ENCODE measurements at regions not wholly inside any gene's neighbourhood (a gene's known extent, or its start where the extent isn't known, plus 50 kb on each side); places are given as distances from the start of the nearest gene placed in this dataset.

- Histone ChIP-seq H3K36me3 (no peaks in the 10 kb centered on the region), H3K9me3 (no peaks in the 10 kb centered on the region), H3K4me3 (no peak overlapping the region), H3K27ac (peak overlapping the region; percentile 85 to 92 (median 86)), H3K27me3 (no peaks in the 10 kb centered on the region), H3K4me1 (peaks cover 55 to 57% of the 10 kb centered on the region in 2 donors)
- TF ChIP-seq CTCF (IDR thresholded peaks at IDR 0.05 in 4 of 5, conservative IDR thresholded peaks at IDR 0.05 in 1 of 5) = no peak
- no peak for TF ChIP-seq POLR2A (IDR thresholded peaks at IDR 0.05)
- intact Hi-C loops (cut with DNase I; ENCODE audit: low total_unique reads) = loop anchor here (2.0 kb wide), 1 partner anchor 20 kb away; no protein-coding TSS in a partner anchor
- no peak for DNase-seq
- ATAC-seq = no peak
- in situ Hi-C loops (cut with MboI; ENCODE audit: low sequenced_read_pairs in 4 of 4) = no loop called here
These were observed 92.9 kb upstream of the AMOTL1 start for GRCh38 chr11:94675239-94675638.

GRCh38 chr11:94675813-94676212 is 92.3 kb upstream of the AMOTL1 start:
- intact Hi-C loops (cut with DNase I; ENCODE audit: low total_unique reads) (loop anchor here (2.0 kb wide), 1 partner anchor 19 kb away; no protein-coding TSS in a partner anchor), in situ Hi-C loops (cut with MboI; ENCODE audit: low sequenced_read_pairs in 4 of 4) (no loop called here)
- Histone ChIP-seq H3K36me3 (no peaks in the 10 kb centered on the region), H3K27me3 (no peaks in the 10 kb centered on the region), H3K4me1 (peaks cover 55 to 57% of the 10 kb centered on the region in 2 donors), H3K9me3 (no peaks in the 10 kb centered on the region), H3K27ac (peak overlapping the region; percentile 85 to 92 (median 86)), H3K4me3 (no peak overlapping the region)
- TF ChIP-seq POLR2A (IDR thresholded peaks at IDR 0.05) (no peak), CTCF (IDR thresholded peaks at IDR 0.05 in 4 of 5, conservative IDR thresholded peaks at IDR 0.05 in 1 of 5) (no peak)
- no peak for ATAC-seq
- DNase-seq = no peak

DNA sequence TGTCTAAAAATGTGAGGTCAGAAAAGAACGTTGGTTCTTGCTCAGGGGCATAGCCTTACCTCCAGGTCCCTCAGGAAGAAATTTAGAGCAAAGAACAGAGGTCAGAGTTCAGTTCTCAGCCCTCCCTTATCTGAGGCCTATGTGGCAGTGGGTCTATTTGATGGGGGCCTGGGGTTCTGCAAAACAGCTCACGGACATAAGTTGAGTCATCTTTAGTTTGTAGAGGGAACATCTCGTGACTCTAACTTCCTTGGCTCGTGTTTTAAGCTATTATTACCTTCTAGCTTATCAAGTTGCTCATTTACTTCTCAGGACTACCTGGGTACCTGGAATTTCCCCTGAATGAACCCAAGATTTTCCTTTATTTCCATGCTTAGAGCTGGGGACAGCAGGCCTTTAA is 91.3 kb upstream of the AMOTL1 start:
- intact Hi-C loops (cut with DNase I; ENCODE audit: low total_unique reads) = no loop called here
- in situ Hi-C loops (cut with MboI; ENCODE audit: low sequenced_read_pairs in 4 of 4) = no loop called here
- Histone ChIP-seq H3K27me3 (no peaks in the 10 kb centered on the region), H3K9me3 (no peaks in the 10 kb centered on the region), H3K4me1 (peaks cover 52 to 53% of the 10 kb centered on the region in 2 donors), H3K27ac (peak overlapping the region in 3 of 4 donors; percentile 8 to 92 (median 12)), H3K36me3 (no peaks in the 10 kb centered on the region), H3K4me3 (no peak overlapping the region)
- DNase-seq (no peak), ATAC-seq (no peak)
- TF ChIP-seq CTCF (IDR thresholded peaks at IDR 0.05 in 4 of 5, conservative IDR thresholded peaks at IDR 0.05 in 1 of 5) (no peak), POLR2A (IDR thresholded peaks at IDR 0.05) (no peak)

GRCh38 chr11:94678236-94678635 is 89.9 kb upstream of the AMOTL1 start:
- ATAC-seq (no peak), DNase-seq (no peak)
- intact Hi-C loops (cut with DNase I; ENCODE audit: low total_unique reads) = no loop called here
- in situ Hi-C loops (cut with MboI; ENCODE audit: low sequenced_read_pairs in 4 of 4) = no loop called here
- H3K4me3 ChIP-seq = no peak overlapping the region
- H3K9me3 ChIP-seq = no peaks in the 10 kb centered on the region
- TF ChIP-seq CTCF (IDR thresholded peaks at IDR 0.05 in 4 of 5, conservative IDR thresholded peaks at IDR 0.05 in 1 of 5) (no peak), POLR2A (IDR thresholded peaks at IDR 0.05) (no peak)
- H3K36me3 ChIP-seq = no peaks in the 10 kb centered on the region
- no peaks in the 10 kb centered on the region for H3K27me3 ChIP-seq
- H3K27ac ChIP-seq = no peak overlapping the region
- peaks cover 40 to 41% of the 10 kb centered on the region in 2 donors for H3K4me1 ChIP-seq

GRCh38 chr11:94678901-94679300 is 89.3 kb upstream of the AMOTL1 start:
- no peak for DNase-seq

More at GRCh38 chr11:94678901-94679300, 89.3 kb upstream of the AMOTL1 start:
- TF ChIP-seq POLR2A (IDR thresholded peaks at IDR 0.05) = no peak
- no peak for TF ChIP-seq CTCF (IDR thresholded peaks at IDR 0.05 in 4 of 5, conservative IDR thresholded peaks at IDR 0.05 in 1 of 5)
- no peaks in the 10 kb centered on the region for H3K9me3 ChIP-seq
- H3K27ac ChIP-seq = no peak overlapping the region
- intact Hi-C loops (cut with DNase I; ENCODE audit: low total_unique reads) (no loop called here), in situ Hi-C loops (cut with MboI; ENCODE audit: low sequenced_read_pairs in 4 of 4) (no loop called here)
- H3K4me3 ChIP-seq = no peak overlapping the region
- no peak for ATAC-seq
- peaks cover 34 to 36% of the 10 kb centered on the region in 2 donors for H3K4me1 ChIP-seq
- no peaks in the 10 kb centered on the region for H3K36me3 ChIP-seq
- H3K27me3 ChIP-seq = no peaks in the 10 kb centered on the region
